Choroid plexus epithelial cell (primary cell): ENCODE measurements at regions not wholly inside any gene's neighbourhood (a gene's known extent, or its start where the extent isn't known, plus 50 kb on each side); places are given as distances from the start of the nearest gene placed in this dataset.

Experiments used
- DNase-seq: peaks from one replicate; pipeline ENCODE4 v3.0.0-alpha.2; 2010; ENCODE audit warnings: low read depth
- H3K4me3 ChIP-seq: 2 replicates; pipeline ENCODE4 v1.5.1; 2011; ENCODE audit warnings: low read depth, mild to moderate bottlenecking, control low read depth, low read length, moderate library complexity
- CTCF ChIP-seq: conservative IDR thresholded peaks from 2 replicates; pipeline ENCODE4 v1.5.1; 2011; ENCODE audit warnings: low read depth, mild to moderate bottlenecking, control low read depth, inconsistent platforms, low read length, moderate library complexity

- DNase-seq, result no peak
- no peak overlapping the region for H3K4me3 ChIP-seq
- no peak for TF ChIP-seq CTCF
These were observed 333.4 kb upstream of the RNF32 start for GRCh38 chr7:156307193-156307592.

- H3K4me3 ChIP-seq, result no peak overlapping the region
- DNase-seq, result no peak
- TF ChIP-seq CTCF, result no peak
These were observed 335.2 kb upstream of the RNF32 start for GRCh38 chr7:156305351-156305750.

GRCh38 chr7:156282816-156283215 is 357.8 kb upstream of the RNF32 start:
- DNase-seq, result no peak
- TF ChIP-seq CTCF, result no peak
- no peak overlapping the region for H3K4me3 ChIP-seq

GRCh38 chr7:156279635-156280034 is 360.9 kb upstream of the RNF32 start:
- DNase-seq, result no peak
- no peak overlapping the region for H3K4me3 ChIP-seq
- no peak for TF ChIP-seq CTCF

GRCh38 chr7:156275292-156275691 is 365.3 kb upstream of the RNF32 start:
- H3K4me3 ChIP-seq, result no peak overlapping the region
- no peak for TF ChIP-seq CTCF
- DNase-seq, result no peak

GRCh38 chr7:156274557-156274956 is 366.0 kb upstream of the RNF32 start:
- DNase-seq, result no peak
- H3K4me3 ChIP-seq, result no peak overlapping the region
- no peak for TF ChIP-seq CTCF

GRCh38 chr7:156261581-156261980 is 379.0 kb upstream of the RNF32 start:
- no peak overlapping the region for H3K4me3 ChIP-seq
- DNase-seq, result no peak
- TF ChIP-seq CTCF, result no peak
